HG02973 (cell line): ENCODE measurements at regions not wholly inside any gene's neighbourhood (a gene's known extent, or its start where the extent isn't known, plus 50 kb on each side); places are given as distances from the start of the nearest gene placed in this dataset.

Experiments used
- ATAC-seq: cut with Tn5 transposase; IDR thresholded peaks from one replicate; pipeline ENCODE4 v1.9.1; 2021; ENCODE audit warnings: moderate library complexity; ENCODE audit not compliant: unreplicated experiment

DNA sequence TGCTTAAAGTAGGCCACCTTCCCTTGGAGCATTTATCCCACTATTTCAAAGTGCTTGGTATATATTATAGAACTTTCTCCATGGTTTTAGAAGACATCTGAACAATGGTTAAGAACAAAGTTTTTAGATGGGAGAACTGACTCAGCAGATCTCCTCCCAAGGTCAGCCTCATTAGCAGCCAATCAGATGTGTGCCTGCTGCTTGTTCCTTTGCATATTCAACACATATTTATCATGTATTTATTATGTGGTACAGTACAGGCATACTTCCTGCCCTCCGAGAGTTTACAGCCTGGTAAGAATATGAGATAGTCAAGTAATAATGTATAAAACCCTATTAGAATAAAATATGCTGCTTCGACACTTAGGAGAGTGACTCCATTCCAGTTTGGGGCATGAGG is 120.1 kb upstream of the NRP1 start:
- ATAC-seq: no peak

DNA sequence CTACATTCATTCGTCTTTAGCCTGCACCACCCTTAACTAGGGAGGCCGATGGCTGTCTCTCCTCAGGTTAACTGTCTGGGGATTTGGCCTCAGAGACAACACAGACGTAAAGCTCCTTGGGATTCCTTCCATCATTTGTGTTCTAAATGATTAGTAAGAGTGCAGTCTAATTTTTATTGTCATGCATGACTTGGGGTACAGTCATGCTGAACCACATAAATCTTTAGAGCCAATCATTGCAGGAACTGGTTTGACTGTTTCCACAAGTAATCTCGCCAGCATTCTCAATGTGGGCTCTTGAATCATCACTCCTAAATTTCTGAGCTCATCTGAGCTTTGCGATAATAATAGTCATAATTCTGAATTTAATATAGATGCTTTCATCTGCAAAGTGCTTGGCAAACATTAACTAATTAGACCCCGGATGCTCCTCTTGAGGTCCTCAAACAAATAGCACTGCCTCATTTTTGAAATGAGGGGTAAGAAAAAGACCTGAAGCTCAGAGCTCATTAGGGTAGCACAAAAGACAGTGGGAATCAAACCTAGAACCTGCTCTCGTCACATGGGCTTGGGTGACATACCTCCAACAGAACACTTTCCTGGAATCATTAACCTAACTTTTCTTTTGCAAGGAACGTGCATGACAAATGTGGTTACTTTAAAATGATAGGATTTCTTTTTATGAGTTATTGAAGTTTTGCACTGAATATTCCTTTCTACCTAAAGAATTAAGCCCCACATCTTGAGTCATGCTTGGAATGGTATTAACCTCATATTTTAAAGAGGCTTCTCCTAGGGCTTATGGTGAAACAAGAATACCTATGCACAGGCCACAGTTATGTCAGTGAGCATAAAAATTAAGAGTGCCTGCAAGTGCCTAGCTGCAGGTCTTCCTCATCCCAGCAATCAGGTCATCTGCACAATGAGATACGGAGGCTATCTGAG is 118.9 kb upstream of the NRP1 start:
- no peak for ATAC-seq

DNA sequence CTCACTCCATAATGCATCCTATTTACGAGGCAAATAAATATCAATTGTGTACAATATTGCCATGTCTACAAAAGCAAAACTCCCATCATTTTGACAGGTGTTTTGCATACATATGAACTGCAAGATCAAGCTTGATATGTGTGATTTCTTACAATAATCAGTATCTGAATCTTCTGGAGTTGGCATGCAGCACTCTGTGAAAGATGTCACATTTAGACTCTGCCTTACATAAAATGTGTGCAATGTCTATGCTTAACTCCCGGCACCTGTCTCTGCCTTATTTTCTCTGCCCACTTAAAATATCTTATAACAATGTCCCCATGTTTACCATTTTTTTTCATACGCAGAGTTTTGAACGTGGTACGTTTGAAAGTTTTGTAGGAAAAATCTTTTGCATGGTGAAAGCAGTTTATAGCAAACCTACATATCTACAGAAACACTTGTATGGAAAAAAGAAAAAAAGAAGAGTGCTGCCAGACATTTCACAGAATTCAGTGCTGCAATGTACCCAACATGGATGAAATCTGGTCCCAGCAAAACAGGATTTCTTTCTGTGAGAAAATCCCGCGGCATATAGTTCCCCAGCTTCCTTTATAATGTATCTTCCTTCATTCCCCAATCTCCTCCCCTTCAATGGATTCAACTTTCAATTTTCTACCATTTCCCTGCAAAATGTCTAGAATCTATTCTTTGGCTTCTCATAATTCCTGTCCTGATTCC is 114.1 kb upstream of the NRP1 start:
- ATAC-seq: no peak

DNA sequence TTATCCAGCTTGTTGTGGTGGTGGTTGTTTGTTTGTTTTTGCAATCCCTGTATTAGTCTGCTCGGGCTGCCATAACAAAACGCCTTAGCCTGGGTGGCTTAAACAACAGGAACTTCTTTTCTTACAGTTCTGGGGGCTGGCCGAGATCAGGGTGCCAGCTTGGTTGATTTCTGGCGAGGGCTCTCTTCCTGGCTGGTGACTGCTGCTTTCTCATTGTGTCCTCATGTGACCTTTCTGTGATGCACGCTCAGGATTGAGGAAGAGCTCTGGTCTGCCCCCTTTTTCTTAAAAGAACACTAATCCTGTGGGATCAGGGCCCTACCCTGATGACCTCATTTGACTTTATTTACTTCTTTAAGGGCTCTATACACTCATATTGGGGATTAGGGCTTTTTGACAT is 107.1 kb upstream of the NRP1 start:
- no peak for ATAC-seq

DNA sequence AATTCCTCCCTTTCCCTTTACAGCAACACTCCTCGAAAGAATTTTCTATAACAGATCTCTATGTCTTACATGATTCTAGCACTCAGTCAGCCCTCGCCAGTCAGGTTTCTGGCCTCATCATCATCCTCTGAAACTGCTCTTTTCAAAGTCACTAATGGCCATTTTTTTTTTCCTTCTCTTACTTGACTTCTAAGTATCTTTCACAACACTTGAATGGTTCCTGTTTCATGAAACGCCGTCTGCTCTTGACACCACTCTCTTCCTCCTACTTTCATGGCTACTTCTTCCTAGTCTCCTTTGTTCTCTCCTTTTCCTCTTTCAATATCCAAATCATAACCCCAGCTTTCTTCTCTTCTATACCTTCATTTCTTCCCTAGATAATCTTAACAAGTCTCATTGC is 100.5 kb upstream of the NRP1 start:
- no peak for ATAC-seq

DNA sequence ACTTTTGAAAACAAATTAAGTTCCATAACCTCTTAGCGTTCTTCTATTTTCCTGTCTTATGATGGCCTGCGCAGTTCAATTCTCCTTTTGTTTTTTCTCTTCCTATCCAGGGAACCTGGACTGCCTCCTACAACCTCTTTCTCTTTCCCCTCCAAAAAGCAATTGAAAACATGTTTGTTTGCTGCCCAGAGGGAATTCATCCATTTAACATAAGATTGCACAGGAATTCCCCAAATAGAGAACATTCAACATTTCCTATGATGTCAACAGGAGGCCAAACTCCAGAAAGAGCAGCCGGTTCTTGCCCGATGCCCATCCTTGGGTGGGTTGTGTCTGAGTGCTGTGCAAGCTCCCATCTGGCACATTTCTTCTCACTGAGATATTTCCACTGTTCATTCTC is 94.2 kb upstream of the NRP1 start:
- no peak for ATAC-seq

DNA sequence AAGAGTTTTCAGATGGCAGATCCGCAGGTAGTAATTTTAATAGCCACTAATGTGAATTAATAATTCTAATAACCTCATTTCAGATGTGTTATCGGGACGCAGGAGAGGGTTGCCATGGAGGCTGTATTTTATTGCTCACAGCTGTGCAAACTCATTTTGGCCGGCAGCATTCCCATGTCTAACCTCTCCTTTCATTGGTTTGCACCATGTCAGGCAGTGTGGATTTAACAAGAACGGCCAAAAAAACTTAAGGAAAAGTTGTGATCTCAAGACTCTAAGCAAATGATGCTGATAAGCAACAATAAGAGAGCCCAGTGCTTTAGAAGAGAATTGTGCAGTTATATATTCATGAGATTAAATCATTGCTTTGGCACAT is 88.7 kb upstream of the NRP1 start:
- no peak for ATAC-seq

DNA sequence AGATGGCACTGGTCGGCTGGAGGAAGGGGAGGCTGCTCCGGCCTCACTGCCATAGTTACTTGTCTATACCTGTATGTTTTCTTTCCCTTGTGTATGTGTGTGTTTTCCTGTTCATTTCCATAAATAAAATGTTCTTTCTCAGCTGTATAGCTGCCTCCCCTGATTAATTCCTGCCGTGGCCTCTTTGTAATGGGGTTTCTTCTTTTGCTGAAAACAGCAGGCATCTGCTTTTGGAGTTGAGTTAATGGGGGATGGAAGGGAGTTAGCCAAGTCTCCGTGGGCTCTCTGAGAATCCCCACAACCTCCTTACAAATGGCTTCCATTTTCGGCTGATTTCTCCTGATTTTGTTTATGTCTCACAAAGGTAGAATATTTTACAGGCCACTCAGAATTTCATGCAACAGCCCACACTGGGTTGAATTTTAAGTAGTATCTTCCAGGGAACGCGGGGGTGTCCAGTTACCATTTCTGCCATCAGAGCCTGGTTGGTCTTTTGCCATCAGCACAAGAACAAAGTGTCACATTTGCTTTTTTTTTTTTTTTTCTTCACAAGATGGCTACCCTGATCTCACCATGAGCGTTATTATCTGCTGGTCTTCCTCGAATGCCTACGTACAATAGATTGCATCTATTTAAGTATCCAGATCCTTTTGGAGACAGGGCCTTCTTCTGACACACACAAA is 88.1 kb upstream of the NRP1 start:
- no peak for ATAC-seq

DNA sequence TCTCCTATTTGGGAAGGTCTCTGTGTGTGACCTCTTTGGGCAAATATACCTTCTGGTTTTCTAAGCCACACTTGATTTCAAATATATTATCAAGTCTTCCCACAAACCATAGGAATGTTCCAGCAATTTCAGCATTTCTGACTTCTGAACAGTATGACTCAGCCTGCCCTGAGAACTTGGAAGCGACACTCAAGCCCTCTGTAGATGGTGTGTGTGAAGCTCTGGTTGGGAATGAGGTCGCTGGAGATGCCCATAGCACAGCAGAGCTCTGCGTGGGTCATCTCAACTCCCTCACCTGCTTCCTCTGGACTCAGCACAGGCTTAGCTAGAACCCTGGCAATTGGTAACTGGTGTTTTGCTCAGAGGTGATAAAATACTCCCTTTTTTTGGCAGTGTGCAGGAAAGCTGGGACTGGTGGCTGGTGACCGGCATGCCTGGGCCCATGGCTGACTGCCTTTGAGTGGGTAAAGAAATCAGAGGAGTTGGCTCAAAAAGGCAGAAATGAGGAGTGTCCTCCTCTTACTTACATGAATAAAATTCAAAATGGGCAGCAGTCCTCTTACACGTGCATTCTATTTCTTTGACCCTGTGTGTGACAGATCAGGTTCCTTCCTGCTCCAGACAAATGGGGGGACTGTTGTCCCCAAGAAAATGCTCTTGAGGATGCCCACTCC is 87.5 kb upstream of the NRP1 start:
- ATAC-seq: no peak

DNA sequence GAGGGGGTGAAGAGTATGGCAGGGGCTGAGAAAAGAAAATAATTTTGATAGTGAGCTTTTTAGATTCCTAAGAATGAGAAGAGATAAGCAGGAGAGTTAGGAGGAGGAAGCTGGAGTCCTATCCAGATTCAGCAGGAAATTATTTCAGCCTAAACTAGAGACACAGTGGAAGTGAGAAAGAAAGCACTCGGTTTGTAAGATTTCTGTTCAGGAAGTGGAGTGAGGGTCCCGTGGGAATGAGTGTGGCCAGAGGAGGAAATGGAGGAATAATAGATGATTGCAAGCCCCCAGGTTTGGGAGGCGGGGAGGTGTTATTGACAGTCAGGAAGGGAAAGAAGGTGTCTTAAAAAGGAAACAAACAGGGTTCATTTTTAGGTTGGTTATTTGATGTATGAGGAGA is 84.8 kb upstream of the NRP1 start:
- no peak for ATAC-seq

DNA sequence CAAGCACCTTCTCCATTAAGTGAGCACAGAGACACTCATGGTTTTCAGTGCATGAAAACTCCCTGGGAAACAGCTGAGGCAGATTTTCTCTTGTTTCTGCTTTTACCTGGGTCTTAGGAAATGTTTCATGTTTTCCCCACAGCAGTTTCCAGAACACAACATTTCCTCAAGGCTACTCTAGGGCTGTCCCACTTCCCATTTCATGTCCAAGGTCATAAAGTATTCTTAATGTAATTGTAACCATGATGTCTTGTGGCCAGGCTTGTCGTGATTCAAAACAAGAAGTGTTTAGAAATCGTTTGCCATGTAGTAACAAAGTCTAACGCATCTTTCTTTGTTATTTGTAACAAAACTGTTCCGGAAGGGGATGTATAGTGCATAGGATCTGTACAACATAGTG is 83.8 kb upstream of the NRP1 start:
- no peak for ATAC-seq

DNA sequence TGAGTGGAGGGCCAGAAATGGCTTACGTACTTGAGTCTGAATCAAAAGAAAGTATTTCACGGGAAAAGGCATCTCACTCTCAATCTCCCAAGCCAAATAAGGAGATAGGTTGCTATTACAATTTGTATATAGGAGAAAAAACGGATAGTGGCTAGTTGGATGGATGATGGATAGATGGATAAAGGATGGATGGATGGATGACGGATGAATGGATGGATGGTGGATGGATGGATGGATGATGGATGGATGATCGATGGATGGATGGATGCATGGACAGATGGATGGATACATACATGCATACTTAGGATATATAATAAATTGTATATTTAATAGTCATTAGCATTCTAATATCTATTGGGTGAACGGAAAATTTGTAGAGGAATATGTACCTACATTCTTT is 82.2 kb upstream of the NRP1 start:
- no peak for ATAC-seq

DNA sequence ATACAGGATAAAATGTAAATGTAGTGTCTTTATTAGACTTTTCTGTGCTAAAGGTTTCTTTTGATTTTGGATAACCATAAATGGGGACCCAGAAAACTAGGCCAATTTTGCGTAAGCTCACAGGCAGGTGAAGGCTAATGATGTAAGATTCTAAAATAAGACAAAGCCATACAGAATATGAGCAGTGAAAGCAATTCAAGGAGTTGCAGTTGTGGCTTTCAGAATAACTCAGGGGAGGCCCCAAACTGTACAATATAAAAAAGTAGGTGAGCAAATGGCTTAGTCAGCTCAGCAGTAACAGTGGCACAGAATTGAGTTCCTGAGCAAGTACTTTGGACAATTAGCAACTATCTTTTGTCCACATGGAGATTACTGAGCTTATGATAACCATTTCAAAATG is 81.7 kb upstream of the NRP1 start:
- ATAC-seq: no peak

DNA sequence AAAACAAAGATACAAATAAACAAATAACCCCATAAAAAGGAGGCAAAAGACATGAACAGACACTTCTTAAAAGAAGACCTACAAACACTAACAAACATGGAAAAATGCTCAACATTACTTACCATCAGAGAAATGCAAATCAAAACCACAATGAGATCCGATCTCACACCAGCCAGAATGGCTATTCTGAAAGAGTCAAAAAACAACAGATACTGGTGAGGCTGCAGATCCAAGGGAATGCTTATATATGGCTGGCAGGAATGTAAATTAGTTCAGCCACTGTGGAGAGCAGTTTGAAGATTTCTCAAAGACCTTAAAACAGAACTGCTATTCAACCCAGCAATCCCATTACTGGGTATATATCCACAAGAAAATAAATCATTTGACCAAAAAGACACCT is 80.4 kb upstream of the NRP1 start:
- no peak for ATAC-seq

DNA sequence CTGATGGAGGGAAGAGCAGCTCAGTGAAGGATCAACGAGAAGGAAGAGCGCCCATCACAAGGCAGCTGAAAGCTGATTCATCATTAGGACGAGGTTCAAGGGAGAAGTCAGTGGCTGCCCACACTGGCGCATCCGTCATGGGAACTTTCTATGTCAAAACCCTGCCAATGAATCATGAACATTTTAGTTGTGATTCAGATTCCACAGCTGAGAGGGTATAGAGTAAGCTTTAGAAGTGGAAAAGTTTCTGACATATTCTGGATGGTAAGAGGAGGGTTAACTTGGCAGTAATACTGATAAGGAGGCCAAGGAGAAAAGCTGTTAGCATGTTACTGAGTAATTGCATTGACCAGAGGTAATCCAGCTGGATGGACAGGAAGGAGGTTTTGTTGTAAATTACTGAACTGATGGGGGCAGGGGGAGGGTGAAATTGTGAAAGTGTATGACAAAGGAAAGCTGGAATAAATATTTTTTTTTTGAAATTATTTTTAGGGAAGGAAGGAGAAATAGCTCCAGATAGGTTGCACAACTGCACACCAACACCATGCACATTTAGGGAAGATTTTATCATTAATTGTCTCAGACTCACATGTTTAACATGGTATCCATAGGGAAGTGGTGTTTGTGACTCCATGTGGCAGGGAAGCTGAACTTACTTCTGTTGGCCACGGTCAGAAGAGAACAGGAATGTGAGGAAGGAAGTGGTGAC is 78.3 kb upstream of the NRP1 start:
- no peak for ATAC-seq

DNA sequence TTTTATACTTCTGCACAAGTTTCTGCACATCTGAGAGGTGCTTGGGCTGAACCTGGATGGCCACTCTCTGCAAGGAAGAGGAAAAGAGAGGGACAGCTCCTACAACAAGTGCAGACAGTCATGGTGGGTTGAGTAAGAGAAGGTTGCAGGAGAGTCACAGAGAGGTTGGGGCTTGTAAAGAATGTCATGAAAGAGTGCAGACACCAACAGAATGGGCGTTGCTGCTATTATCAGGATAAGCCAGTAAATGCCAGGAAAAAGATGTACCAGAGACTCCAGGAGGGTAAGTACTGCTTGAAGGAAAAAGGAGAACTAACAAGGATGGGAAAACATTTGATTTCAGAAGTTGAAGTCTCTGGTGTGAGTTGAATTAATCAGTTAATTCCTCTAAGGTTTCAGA is 77.8 kb upstream of the NRP1 start:
- ATAC-seq: no peak

DNA sequence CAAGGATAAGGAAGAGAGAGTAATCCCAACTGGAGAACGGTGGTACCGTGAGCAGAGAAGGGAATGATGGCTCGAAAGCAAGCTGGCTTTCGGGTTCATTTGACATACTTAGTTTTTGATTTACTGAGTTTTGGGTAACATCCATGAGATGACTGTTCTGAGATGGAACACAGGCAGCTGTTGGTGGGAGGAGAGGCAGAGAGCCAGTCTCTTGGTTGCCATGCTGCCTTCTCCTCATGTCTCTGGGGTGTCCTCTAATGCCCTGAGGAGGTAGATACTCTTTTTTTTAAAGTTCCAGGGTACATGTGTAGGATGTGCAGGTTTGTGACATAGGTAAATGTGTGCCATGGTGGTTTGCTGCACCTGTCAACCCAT is 76.4 kb upstream of the NRP1 start:
- no peak for ATAC-seq

DNA sequence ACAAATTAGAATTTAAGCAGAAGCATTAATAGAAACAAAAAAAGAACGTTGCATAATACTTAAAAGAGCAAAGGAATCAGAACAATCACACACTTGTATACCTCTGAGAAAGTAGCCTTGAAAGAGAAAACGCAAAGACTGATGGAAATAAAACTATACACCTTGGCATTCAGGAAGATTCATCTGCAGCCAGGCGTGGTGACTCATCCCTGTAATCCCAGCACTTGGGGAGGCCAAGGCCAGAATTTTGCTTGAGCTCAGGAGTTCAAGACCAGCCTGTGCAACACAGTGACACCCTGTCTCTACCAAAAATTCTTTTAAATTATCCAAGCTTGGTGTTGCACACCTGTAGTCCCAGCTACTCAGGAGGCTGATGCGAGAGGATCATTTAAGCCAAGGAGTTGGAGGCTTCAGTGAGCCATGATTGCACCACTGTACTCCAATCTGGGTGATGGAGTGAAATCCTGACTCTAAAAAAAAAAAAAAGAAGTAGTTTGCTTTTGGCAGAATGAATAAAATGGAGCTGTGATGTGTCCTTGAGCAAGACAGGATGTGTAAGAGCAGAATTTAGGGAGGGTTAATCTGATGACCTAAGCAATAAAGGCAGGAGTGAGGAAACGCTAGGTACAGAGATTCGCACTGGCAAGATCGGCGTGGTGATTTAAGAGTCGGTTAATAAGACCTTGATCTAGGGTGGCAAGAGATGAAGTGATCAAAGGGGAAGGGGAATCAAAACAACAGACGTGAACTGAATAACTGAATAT is 75.8 kb upstream of the NRP1 start:
- ATAC-seq: no peak

DNA sequence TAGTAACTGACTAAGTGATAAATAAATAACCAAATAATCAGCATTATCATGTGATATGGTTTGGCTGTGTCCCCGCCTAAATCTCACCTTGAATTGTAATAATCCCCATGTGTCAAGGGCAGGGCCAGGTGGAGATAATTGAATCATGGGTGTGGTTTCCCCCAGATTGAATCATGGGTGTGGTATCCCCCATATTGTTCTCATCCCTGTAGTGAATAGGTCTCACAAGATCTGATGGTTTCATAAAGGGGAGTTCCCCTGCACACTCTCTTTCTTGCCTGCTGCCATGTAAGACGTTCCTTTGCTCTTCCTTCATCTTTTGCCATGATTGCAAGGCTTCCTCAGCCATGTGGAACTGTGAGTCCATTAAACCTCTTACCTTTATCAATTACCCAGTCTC is 72.1 kb upstream of the NRP1 start:
- ATAC-seq: no peak
